GM21723 (cell line): ENCODE measurements at regions not wholly inside any gene's neighbourhood (a gene's known extent, or its start where the extent isn't known, plus 50 kb on each side); places are given as distances from the start of the nearest gene placed in this dataset.

Experiments used
- ATAC-seq: cut with Tn5 transposase; IDR thresholded peaks from one replicate; pipeline ENCODE4 v1.9.1; 2021; ENCODE audit warnings: mild to moderate bottlenecking, moderate library complexity; ENCODE audit not compliant: unreplicated experiment

- ATAC-seq, result no peak
Measured at GRCh38 chr15:100809587-100809986, 70.0 kb upstream of the ALDH1A3 start.

- no peak for ATAC-seq
Measured at GRCh38 chr15:100810229-100810628, 69.4 kb upstream of the ALDH1A3 start.

- no peak for ATAC-seq
Measured at GRCh38 chr15:100810831-100811230, 68.8 kb upstream of the ALDH1A3 start.

- ATAC-seq, result no peak
Measured at GRCh38 chr15:100812802-100813201, 66.8 kb upstream of the ALDH1A3 start.

- no peak for ATAC-seq
Measured at GRCh38 chr15:100818927-100819326, 60.7 kb upstream of the ALDH1A3 start.

- no peak for ATAC-seq
Measured at GRCh38 chr15:100820528-100820927, 59.1 kb upstream of the ALDH1A3 start.

GRCh38 chr15:100821327-100821726, 58.3 kb upstream of the ALDH1A3 start:
- ATAC-seq, result no peak

GRCh38 chr15:100824211-100824610, 55.4 kb upstream of the ALDH1A3 start:
- no peak for ATAC-seq

GRCh38 chr15:100829457-100829856, 50.2 kb upstream of the ALDH1A3 start:
- no peak for ATAC-seq
